ENCODE measurements at regions not wholly inside any gene's neighbourhood (a gene's known extent, or its start where the extent isn't known, plus 50 kb on each side); places are given as distances from the start of the nearest gene placed in this dataset.
A peak's percentile ranks its signal among the peaks of the same experiment; 100 is the strongest.

DNA sequence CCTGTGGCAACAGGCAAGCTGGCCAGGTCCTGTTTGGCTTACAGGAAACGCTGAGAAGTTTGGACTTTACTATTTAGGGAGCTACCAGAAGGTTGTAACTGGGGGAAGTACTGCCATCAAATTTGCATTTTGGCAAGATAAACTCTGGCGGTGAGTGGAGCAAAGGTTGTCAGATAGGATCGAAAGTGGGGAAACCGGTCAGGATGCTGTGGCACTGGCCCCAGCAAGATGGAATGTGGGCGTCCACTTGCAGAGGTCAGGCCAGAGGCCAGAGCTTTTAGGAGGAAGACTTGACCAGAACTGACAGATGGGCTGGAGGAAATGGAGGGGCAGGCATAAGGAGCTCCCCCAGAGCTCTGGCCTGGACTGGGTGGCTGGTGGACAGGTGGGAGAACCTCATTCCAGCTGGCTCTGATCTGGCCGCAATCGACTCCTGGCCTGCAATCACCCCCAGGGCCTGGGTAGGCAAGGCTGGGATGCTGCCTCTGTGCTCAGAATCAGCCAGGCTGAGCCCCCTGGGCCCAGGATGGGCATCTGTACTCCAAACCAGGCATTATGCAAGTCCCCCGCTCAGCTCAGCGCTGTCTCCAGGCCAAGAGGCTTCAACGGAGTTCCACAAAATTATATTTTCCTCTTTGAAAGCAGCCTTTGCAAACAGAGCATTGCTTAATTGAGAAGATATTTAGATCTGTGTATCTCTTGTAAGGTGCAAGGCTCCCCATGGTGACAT, 178.3 kb upstream of the NECTIN1 start:
- no peak for DNase-seq (ENCODE audit: low read depth, low spot score)
- in situ Hi-C loops (cut with HindIII; ENCODE audit: low pct_unique_long_range_greater_than_20kb, low sequenced_read_pairs), result no loop called here

DNA sequence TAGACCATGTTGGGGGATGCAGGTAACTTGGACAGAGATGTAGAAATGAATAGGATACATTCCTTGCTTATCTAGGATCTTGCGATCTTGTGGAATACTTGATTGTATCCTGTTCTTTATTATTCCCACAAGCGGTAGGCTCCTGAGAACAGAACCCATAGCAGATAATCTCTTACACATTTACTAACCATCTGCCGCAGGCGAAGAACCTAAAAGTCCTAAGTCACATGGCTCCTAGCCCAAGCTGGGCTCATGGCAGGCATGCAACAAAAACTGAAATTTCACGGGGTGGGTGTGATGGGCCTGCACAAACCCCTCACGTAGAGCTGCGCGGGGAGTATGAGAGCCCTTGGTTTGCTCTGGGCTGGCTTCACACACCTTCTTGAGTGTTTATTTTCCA, 177.4 kb upstream of the NECTIN1 start:
- in situ Hi-C loops (cut with HindIII; ENCODE audit: low pct_unique_long_range_greater_than_20kb, low sequenced_read_pairs), result no loop called here

DNA sequence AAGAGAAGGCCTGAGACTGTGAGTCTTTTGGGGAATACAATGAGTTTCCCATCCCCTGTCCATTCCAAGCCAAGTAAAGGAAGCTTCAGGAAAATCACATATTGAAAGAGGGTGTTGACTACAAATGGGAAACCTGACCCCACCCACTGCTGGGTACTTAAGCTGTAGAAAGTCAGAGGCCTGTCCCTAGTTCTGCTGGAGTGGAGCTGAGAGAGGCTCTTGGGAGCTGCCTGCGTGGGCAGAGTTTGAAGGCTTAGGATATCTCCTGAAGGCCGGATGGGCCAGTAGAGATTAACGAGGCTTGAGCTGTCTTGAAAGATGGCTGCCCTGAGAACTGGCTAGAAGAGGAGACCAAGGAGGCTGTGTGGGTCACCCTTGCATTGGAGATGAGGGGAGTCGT, 176.2 kb upstream of the NECTIN1 start:
- in situ Hi-C loops (cut with HindIII; ENCODE audit: low pct_unique_long_range_greater_than_20kb, low sequenced_read_pairs), result no loop called here
- DNase-seq (ENCODE audit: low read depth, low spot score), result no peak

More for the DNA sequence above, 177.4 kb upstream of the NECTIN1 start:
- no peak for DNase-seq (ENCODE audit: low read depth, low spot score)

DNA sequence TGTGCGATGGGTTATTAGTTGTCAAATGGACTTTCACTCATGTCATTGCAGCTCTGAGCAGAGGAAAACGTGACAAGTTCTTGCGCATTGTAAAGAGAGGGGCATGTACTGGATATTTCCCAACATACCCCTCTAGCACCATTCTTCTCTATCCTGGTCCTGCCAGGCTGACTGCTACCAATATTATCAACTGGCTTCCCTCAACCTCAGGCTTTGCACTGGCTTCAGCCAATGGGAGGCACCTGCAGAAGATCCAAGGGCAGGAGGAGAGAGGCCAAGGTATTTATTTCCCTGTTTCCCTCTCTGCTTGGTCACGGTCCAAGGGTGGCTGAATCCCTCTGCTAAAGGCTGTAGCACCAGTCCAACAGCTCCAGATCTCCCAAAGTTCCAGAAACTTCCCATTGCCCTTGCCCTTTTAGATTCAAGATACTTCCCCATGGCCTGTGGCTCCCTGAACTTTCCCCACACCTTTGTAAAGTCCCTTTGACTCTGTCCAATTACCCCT, 175.6 kb upstream of the NECTIN1 start:
- in situ Hi-C loops (cut with HindIII; ENCODE audit: low pct_unique_long_range_greater_than_20kb, low sequenced_read_pairs), result no loop called here
- DNase-seq (ENCODE audit: low read depth, low spot score), result no peak

DNA sequence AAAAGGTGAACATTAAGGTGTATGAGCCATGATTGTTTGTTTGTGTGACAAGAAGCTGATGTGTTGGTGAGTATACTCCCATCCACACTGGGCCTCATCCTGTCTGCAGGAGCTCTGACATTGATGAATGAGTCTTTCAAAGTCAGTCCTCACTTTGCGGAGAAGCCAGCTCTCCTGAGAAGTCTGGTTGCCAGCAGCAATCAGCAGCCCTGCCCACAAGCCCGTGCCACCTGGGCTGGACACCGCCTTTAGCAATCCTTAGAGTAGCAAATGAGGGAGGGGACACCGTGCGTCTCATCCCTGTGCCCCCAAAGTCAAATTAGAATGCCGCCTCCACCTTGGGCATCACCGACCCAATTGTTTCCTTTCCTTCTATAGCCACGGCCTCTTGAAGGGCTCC, 174.8 kb upstream of the NECTIN1 start:
- in situ Hi-C loops (cut with HindIII; ENCODE audit: low pct_unique_long_range_greater_than_20kb, low sequenced_read_pairs), result no loop called here

DNA sequence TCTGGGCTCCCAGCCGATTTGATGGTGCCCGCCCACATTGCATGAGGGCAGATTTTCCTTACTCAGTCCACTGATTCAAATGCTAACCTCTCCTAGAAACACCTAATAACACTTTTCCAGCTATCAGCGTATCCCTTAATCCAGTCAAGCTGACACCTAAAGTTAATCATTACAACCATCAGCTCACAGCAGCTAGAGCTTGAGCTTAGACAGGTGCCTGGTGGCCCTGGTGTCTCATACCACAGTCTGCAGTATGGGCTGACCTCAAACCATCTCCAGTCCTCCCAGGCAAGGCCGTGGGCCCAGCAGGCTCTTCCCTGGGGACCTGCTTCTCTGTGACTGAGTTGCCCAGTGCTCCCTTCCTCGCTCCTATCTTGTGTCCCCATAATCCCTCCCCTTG, 174.4 kb upstream of the NECTIN1 start:
- no peak for DNase-seq (ENCODE audit: low read depth, low spot score)
- in situ Hi-C loops (cut with HindIII; ENCODE audit: low pct_unique_long_range_greater_than_20kb, low sequenced_read_pairs), result no loop called here

More for the DNA sequence above, 174.8 kb upstream of the NECTIN1 start:
- DNase-seq (ENCODE audit: low read depth, low spot score), result no peak

DNA sequence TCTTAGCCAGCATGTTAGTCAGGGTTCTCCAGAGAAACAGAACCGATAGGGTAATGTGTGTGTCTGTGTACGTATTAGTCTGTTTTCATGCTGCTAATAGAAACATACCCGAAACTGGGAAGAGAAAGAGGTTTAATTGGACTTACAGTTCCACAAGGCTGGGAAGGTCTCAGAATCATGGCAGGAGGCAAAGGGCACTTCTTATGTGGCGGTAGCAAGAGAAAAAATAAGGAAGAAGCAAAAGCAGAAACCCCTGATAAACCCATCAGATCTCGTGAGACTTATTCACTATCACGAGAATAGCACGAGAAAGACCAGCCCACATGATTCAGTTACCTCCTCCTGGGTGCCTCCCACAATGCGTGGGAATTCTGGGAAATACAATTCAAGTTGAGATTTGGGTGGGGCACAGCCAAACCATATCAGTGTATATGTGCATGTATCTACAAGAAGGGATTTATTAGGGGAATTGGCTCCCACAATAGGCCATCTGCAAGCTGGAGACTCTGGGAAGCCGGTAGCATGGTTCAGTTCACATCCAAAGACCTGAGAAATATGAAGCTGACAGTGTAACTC, 173.7 kb upstream of the NECTIN1 start:
- in situ Hi-C loops (cut with HindIII; ENCODE audit: low pct_unique_long_range_greater_than_20kb, low sequenced_read_pairs), result no loop called here
- peak; percentile 26 for DNase-seq (ENCODE audit: low read depth, low spot score)

DNA sequence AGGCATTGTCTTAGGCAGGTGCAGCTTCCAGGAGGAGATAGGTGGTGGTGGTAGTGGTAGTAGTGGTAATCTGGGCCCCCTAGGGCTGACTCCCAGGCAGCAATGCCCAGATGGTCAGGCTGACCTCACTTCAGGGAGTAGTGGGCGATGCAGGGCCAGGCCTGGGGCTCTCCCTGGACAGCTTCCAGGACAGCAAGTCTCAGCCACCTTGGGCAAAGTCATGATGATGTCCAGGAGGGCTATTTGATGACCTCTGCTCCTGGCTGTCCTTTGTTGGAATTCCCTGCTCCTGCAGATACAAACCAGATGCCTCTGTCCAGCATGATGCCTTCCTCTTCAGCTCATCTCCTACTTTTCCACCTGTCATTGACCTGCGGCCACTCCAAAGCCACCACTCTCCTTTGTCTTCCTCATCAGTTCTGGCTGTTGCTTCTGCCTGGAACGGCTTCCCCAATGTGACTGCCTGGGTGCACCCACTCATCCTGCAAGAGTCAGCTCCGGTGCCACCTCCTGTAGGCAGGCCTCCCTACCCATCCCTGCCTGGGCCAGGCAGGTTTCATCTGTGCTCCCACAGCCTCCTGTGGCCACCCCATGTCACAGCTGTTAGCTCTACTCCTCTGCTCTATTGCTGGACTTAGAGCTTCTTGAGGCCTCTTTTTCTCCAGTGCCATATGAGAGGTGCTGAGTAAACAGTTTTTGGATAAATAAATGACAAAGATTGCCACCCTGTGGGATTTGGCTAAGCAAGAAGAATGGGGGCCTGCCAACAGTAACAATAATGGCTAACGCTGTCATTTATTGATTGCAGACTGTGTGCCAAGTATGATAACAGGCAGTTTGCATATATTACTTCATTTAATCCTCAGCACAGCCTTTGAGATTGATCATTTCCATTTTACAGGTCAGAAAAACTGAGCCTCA, 172.9 kb upstream of the NECTIN1 start:
- in situ Hi-C loops (cut with HindIII; ENCODE audit: low pct_unique_long_range_greater_than_20kb, low sequenced_read_pairs), result no loop called here
- no peak for DNase-seq (ENCODE audit: low read depth, low spot score)

DNA sequence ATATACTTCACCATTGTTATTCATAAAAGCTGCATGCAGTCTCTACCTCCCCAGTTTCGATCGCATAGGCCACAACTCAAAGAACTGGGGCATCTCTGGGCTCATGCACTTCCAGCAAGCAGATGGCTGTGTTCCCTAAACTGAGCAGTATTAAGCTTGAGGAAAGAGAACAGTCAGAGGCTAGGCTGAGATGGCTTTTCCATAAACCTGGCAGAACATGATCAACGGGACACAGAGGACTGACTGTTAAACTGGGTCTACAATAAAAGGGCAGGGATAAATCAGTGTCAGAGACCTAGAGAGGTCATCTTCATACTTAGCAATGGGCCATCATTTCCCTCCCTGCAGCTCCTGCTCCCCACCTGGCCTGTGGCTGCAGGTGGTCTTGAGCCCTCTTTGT, 171.0 kb upstream of the NECTIN1 start:
- in situ Hi-C loops (cut with HindIII; ENCODE audit: low pct_unique_long_range_greater_than_20kb, low sequenced_read_pairs), result no loop called here
- DNase-seq (ENCODE audit: low read depth, low spot score), result no peak

DNA sequence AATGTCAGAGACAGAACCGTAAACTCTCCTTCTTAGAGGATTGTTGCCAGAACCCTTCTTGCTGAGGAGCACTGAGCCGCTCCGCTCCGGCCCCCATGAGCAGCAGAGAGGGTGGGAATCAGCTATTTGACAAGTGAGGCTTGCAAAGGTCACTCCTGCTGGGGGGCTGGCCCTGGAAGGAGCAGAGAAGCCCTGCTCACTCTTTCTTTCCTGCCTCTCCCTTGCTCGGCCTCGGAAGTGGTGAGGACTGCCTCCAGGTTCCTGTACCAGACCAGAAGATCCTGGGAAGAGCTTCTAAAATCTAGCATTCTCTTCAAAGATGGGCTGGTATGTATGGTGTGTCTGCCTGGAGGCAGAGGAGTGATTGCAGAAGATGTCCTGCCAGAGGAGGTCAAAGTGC, 168.6 kb upstream of the NECTIN1 start:
- no peak for DNase-seq (ENCODE audit: low read depth, low spot score)
- in situ Hi-C loops (cut with HindIII; ENCODE audit: low pct_unique_long_range_greater_than_20kb, low sequenced_read_pairs), result no loop called here

DNA sequence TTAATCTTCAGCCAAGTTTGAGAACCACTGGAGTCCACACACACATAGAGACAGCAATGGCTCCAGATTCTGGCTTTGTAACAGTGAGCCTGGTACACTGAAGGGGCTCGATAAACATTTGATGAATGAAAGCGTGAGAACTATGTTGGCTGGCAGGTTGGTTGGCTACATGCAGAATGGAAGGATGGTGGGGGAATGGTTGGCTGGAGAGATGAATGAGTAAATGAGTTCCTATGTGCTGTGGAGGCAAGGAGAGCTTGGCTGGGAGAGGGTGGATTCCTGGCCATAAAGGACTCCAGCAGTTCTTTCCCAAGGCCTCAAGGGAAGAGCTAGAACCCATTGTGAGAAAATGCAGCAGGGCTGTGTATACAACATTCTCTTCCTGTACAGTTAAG, 168.0 kb upstream of the NECTIN1 start:
- in situ Hi-C loops (cut with HindIII; ENCODE audit: low pct_unique_long_range_greater_than_20kb, low sequenced_read_pairs), result no loop called here
- no peak for DNase-seq (ENCODE audit: low read depth, low spot score)

DNA sequence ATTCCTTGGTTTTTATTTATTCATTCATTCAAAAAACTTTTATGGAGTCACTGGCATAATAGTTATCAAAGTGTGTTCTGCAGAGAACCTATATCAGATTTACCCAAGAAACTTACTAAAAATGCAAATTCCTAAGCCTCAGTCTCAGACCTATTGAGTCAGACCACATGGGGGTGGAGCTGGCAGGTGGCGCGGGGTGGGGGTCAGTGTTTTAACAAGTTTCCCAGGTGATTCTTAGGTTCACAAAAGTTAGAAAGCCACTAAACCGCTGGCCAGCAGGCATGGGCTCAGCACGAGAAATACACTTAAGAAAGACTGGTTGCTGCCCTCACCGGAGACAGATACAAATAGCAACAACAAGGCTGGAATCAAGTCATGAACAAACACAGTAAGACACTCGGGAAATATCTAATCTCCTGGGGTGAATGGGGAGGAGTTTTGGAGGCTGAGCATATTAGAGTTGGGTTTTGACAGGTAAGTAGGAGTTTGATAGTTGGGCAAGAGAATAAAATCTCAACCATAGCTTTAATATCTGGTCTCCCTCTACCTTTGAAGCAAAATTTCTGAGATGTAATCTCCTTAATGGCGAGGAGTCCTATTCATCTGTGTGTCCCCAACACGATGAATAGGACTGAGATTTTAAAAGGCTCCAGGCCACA, 167.5 kb upstream of the NECTIN1 start:
- in situ Hi-C loops (cut with HindIII; ENCODE audit: low pct_unique_long_range_greater_than_20kb, low sequenced_read_pairs), result no loop called here
- no peak for DNase-seq (ENCODE audit: low read depth, low spot score)

DNA sequence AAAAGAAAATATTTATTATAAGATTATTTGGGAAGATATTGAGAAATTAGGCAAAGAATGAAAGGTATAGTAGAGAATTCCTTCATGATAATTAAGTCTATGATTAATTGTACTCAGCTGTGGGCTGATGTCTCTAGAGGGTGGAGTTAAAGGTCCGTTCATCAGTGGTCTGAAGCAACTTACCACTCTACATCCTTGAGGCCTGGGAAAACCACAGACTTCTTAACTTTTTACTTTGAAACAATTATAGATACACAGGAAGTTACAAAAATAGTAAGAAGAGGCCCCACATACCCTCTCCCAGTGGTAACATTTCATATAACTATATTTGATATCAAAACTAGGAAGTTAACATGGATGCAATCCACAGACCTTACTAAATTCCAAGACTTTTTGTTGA, 167.0 kb upstream of the NECTIN1 start:
- in situ Hi-C loops (cut with HindIII; ENCODE audit: low pct_unique_long_range_greater_than_20kb, low sequenced_read_pairs), result no loop called here
- DNase-seq (ENCODE audit: low read depth, low spot score), result no peak

DNA sequence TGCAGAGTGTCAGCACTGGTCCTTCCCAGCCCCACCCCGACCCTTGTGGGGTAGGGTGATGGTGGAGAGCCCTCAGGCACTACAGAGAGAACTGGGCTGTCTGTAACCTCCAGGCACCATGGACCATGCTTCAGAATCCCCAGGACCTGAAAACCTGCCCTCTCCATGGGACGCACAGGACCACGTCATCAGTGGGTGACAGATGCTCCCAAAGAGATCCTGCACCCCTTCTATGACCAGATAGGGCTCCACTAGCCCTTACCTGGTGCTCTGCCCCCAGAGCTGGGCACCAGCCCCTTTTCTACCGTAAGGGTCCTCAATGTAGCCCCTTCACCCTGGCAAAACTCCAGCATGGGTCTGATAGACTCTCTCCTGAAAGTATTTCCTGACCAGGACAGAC, 165.9 kb upstream of the NECTIN1 start:
- DNase-seq (ENCODE audit: low read depth, low spot score), result no peak
- in situ Hi-C loops (cut with HindIII; ENCODE audit: low pct_unique_long_range_greater_than_20kb, low sequenced_read_pairs), result no loop called here

DNA sequence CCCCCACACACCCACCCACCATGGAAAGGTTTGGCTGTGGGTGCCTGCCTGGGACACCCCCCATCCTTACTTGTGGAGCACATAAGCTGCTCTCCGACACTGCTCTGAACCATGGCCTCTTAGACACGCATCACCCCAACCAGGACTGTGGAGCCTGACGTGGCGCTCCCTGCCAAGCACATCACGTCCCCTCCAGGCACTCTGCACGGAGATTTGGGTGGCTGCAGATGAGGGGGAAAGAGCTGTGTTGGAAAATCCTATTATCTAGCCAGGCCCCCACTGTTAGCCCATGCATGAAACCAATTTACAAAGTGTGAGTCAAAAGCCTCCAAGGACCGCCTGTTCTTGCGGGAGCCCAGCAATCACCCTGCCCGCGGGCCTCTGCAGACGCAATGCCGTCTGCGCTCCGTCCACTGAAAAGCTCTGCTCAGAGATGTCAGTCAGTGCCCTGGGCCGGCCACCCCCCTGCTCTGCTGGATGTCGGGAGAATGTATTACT, 163.4 kb upstream of the NECTIN1 start:
- in situ Hi-C loops (cut with HindIII; ENCODE audit: low pct_unique_long_range_greater_than_20kb, low sequenced_read_pairs), result no loop called here
- DNase-seq (ENCODE audit: low read depth, low spot score), result no peak

DNA sequence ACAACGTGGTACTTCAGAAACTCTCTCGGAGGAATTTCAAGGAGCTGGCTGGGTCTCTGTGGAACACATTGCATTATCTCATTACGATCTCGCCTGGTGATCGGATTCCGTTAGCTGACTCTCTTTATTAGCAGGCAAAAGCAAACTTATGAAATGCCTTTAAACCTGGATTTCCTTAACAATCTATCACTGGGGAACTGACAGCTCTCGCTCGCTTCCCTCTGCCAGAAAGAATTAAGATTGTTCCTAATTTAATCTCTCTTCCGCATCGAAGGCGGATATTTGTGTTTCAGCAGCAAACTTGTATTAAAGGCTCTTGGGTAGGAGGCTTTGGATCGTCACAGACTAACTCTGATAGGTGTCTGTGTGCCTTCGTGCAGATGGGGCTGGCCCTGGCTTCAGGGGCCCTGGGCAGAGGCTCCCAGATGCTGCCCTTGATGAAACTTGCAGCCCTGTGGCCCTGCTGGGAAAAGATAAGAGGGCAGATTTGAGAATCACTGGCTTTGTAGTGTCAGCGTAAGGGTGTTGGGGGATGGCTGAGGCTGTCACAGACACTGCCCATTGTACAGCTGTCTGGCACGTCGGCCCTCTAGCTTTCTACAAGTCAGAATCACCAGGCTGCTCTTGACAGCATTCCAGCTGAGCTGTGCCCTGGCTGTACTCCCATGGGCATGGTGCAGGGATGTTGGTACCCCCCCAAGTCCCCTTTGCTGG, 162.2 kb upstream of the NECTIN1 start:
- no peak for DNase-seq (ENCODE audit: low read depth, low spot score)
- in situ Hi-C loops (cut with HindIII; ENCODE audit: low pct_unique_long_range_greater_than_20kb, low sequenced_read_pairs), result no loop called here

DNA sequence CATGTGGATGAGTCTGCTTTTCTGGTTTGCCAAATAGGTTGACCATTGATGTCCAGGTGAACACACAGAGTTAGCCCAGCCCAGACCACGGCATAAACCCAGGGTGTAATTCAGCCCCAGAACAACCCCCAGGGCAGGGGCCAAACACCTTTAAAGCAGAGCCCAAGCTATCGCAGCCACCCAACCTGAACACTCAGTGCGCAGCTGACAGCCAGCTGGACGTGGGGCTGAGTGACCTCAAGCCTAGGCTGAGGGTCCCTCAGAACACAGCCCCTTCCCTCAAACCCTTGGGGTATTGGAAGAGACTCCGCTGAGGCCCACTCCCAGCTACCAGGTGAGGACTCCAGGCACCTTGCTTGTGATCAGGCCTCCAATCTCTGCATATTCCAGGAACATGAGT, 161.5 kb upstream of the NECTIN1 start:
- DNase-seq (ENCODE audit: low read depth, low spot score), result no peak
- in situ Hi-C loops (cut with HindIII; ENCODE audit: low pct_unique_long_range_greater_than_20kb, low sequenced_read_pairs), result no loop called here
